HG03175 (cell line): ENCODE measurements at regions not wholly inside any gene's neighbourhood (a gene's known extent, or its start where the extent isn't known, plus 50 kb on each side); places are given as distances from the start of the nearest gene placed in this dataset.
"Not testable (repeated sequence)": the region's sequence is repeated elsewhere in the genome, so short reads cannot be mapped to it uniquely, and the experiment has no call there.

Experiments used
- ATAC-seq: cut with Tn5 transposase; IDR thresholded peaks from one replicate; pipeline ENCODE4 v1.9.1; 2021; ENCODE audit warnings: mild to moderate bottlenecking, moderate library complexity; ENCODE audit not compliant: unreplicated experiment

DNA sequence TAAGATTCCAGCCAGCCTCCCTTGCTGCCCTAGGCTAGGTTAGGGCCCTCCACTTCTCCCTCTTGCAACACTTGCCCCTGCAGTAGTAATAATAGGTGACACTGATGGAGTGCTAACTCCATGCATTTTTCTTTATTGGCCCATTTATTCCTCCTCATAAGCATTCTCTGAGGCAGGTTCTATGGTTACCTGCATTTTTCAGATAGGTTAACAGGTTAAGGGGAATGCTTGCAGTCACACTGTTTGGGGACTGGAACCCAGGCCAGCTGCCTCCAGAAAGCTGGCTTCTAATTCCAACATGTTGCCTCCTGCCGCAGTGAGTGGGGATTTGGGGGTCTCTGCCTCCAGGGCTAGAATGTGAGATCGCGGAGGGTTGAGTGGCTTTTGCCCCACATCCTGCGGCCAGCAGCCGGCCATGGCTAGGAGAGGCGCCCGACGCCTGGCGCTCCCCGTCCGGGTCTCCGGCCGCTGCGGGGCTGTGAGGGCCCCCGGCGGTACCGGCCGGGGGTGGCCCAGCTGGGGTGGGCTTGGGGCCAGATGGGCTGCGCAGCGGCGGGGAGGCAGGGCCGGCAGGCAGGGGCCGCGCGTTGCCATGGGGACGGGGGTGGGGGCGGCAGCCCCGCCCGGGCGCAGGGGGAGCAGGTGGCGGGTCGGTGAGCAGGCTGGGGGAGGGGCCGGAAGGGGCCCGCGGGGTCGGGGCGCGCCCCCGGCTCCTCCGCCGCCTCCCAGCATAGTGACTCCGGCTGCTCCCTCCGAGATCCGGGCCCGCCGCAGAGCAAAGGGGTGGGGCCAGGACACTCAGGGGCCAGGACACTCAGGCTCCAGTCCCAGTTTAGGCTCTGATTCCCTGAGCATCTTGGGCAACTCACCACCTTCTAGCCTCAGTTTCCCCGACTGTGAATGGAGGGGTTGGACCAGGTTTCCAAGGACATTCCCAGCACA lies 68.4 kb upstream of the SSBP3 start:
- ATAC-seq = no peak

GRCh38 chr1:54471588-54471987 lies 65.4 kb upstream of the SSBP3 start:
- ATAC-seq = no peak

- not testable (repeated sequence) for ATAC-seq
Observed at GRCh38 chr1:54469444-54469843, 63.2 kb upstream of the SSBP3 start.

GRCh38 chr1:54468288-54469084 lies 62.3 kb upstream of the SSBP3 start:
- not testable (repeated sequence) for ATAC-seq

- no peak for ATAC-seq
Observed at GRCh38 chr1:54465351-54465811, 59.2 kb upstream of the SSBP3 start.

GRCh38 chr1:54464477-54465146 lies 58.4 kb upstream of the SSBP3 start:
- no peak for ATAC-seq

- ATAC-seq = no peak
Observed at GRCh38 chr1:54464031-54464476, 57.9 kb upstream of the SSBP3 start.

DNA sequence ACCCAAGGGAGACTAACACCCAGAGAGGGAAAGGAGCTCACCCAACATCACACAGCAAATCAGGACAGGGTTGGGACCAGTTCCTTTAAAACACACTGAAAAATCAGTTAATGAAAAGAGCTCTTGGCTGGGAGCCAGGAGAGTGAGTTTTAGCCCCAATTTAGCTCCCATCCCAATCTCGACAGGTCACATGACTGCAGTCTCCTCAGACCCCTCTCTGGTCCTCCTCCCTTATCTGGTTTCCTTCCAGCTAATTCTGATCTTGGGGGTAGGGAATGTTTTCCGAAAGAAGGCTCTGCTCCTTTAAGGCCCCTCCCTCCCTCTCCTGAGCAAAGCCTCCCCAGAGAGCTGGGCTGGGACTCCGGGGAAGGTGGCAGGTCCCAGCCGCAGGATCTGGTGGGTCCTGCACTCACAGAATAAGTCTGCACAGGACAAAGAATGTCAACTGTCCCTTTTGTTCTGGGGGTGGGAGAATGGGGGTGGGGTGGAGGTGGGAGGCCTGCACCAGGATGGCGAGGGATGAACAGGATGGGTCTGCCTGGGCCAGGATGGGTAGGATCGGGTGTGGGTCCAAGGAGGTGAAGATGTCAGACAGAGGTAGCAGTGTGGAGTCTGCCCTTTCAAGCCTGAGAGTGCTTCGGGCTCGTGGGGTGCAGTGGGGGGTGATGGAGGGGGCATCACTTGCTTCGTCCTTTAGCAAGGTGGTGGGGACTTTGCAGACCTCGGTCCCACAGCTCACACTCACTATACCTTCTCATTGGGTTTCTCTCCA lies 57.3 kb upstream of the SSBP3 start:
- no peak for ATAC-seq

- ATAC-seq = no peak
Observed at GRCh38 chr1:54462597-54463258, 56.5 kb upstream of the SSBP3 start.

DNA sequence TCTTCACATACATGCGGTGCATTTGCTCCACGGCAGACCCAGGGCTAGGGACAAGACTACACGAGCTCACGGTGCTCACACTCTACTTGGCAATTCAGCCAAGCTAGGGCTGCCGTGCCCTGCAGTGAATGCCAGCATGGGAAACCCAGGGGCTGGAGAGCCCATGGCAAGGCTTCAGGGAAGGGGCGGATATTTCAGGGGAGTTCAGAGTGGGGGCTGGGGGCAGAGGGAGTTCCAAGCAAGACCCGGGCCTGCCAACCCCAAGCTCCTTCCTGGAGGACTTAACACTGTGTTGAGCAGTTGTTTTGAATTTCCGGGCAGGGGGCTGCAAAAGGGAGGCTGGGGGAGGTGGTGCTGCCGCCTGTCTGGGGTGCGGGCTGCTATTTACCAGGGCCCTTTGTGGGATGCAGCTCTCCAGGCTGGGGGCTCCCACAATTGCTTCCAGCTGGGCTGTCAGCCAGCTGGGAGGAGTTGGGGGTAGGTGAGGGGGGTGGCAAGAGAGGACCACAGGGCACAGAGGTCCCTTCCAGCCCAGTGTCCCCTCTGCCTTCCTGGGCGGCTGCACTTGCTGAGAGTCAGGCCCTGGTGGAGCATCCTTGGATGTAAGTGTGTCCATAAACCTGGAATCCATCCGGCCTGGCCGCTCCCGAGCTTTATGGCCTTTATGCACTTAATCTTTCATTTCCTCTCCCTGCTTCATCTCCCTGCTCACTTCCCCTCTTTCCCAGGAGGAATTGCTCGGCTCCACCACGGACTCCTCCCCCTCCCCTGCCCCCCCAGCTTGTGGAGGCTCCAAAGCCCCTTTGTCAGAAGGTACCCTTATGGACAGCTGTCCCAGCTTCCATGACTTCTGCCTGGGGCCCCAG lies 55.8 kb upstream of the SSBP3 start:
- no peak for ATAC-seq

- no peak for ATAC-seq
Observed at GRCh38 chr1:54460861-54461387, 54.7 kb upstream of the SSBP3 start.

DNA sequence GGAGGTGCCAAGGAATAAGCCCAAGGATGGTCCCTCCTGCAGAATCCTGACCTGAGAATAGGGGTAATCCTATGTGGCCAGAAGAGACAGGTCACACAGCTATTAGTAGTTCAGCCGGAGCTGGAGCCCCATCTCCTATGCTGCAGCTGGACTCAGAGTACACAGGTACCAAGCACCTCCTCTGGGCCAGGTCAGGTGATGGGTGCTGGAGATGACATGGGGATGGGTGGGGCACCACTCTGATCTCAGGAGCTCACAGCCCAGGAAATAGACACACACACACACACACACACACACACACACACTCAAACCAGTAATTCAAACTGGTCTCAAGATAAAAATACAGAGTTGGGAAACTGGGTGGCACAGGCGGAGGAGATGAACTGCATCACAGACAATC lies 54.2 kb upstream of the SSBP3 start:
- no peak for ATAC-seq

DNA sequence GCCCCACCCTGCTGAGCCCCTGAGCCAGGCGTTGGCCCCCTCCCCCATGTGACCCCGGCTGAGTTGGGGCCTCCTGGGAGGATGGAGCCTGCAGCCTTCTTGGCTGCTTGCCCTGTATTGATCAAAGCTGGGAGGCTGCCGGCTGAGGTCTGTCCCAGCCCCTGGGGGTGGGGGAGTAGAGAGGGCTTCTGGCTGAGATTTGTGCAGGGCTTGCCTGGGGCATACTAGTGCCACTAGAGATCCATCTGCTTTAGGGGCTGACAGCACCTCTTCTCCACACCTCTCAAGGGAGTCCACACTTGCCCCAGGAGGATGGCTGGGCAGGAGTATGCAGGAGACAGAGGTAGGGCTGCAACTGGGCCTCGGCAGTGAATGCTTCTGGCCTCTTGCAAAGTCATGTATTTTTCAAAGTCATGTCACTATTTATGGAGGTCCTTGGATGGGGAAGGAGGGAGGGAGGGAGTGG lies 53.6 kb upstream of the SSBP3 start:
- ATAC-seq = no peak

- no peak for ATAC-seq
Observed at GRCh38 chr1:54459140-54459539, 52.9 kb upstream of the SSBP3 start.

GRCh38 chr1:54456921-54457529 lies 50.8 kb upstream of the SSBP3 start:
- ATAC-seq = no peak

- no peak for ATAC-seq
Observed at GRCh38 chr1:54456361-54456760, 50.2 kb upstream of the SSBP3 start.
